ENCODE measurements at regions not wholly inside any gene's neighbourhood (a gene's known extent, or its start where the extent isn't known, plus 50 kb on each side); places are given as distances from the start of the nearest gene placed in this dataset.

GRCh38 chr11:82089426-82089825, 644.2 kb downstream of the FAM181B start (continued):
- no peak for TF ChIP-seq ATF2 (IDR thresholded peaks at IDR 0.05; ENCODE audit: low read length)
- TF ChIP-seq SP4 (IDR thresholded peaks at IDR 0.05; ENCODE audit: low read length) = no peak
- no peak for TF ChIP-seq JUND (IDR thresholded peaks at IDR 0.05; ENCODE audit: low read length)
- TF ChIP-seq KDM5A (IDR thresholded peaks at IDR 0.05; ENCODE audit: low read length) = no peak

Measured in H1 (cell line).